ENCODE measurements at regions not wholly inside any gene's neighbourhood (a gene's known extent, or its start where the extent isn't known, plus 50 kb on each side); places are given as distances from the start of the nearest gene placed in this dataset.

DNA sequence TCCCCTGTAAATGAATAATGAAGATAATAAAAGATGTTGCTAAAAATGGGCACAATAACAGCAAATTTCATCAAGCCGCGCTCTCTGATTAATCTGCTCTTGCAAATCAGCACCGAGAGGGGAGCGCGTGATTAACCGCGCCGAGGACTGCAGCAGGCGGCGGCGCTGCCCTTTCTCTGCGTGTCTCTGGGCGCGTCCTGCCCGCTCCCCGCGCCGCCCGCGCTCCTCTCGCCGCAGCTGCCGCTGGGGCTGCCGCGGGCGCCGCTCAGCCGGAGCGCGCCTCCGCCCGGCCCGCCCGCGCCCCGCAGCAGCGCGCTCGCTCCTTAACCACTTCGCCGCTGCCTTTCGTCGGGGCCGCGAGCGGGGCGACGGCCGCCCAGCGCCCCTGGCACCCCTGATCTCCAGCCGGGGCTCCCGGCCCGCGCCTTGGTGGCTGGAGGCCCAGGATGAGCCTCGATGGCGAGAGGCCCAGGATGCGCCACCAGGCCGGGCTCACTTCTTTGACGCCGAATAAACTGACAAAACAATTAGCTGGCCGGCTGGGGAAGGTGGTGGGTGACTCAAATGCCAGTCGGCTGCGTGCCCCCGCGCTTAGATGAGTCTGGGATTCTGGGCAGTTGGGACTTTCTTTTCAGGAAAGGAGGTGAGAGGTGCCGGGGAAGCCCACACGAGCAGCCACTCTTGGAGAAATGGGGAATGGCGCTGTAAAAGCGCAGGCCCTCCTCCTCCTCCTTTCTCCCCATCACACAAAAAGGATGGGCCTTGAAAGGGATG, 221.4 kb upstream of the PKN2 start:
- peaks cover 3% of the 10 kb centered on the region for H3K9me3 Mint-ChIP-seq
- H3K4me3 Mint-ChIP-seq: peak overlapping the region; percentile 86
- TF ChIP-seq, protein P1, sequence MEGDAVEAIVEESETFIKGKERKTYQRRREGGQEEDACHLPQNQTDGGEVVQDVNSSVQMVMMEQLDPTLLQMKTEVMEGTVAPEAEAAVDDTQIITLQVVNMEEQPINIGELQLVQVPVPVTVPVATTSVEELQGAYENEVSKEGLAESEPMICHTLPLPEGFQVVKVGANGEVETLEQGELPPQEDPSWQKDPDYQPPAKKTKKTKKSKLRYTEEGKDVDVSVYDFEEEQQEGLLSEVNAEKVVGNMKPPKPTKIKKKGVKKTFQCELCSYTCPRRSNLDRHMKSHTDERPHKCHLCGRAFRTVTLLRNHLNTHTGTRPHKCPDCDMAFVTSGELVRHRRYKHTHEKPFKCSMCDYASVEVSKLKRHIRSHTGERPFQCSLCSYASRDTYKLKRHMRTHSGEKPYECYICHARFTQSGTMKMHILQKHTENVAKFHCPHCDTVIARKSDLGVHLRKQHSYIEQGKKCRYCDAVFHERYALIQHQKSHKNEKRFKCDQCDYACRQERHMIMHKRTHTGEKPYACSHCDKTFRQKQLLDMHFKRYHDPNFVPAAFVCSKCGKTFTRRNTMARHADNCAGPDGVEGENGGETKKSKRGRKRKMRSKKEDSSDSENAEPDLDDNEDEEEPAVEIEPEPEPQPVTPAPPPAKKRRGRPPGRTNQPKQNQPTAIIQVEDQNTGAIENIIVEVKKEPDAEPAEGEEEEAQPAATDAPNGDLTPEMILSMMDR (conservative IDR thresholded peaks at IDR 0.05): no peak
- H3K27ac Mint-ChIP-seq (ENCODE audit: unreplicated experiment): peak overlapping the region; percentile 85
- H3K27me3 Mint-ChIP-seq (ENCODE audit: low read depth): peaks cover 7% of the 10 kb centered on the region
- DNase-seq (ENCODE audit: low read depth, low spot score): peak; percentile 31
- peaks cover 21% of the 10 kb centered on the region for H3K4me1 Mint-ChIP-seq
- peaks cover 2% of the 10 kb centered on the region for H3K36me3 Mint-ChIP-seq (ENCODE audit: low read depth)

- peaks cover 3% of the 10 kb centered on the region for H3K9me3 Mint-ChIP-seq
- H3K36me3 Mint-ChIP-seq (ENCODE audit: low read depth): peaks cover 3% of the 10 kb centered on the region
- no peak for DNase-seq (ENCODE audit: low read depth, low spot score)
- no peak overlapping the region for H3K27ac Mint-ChIP-seq (ENCODE audit: unreplicated experiment)
- H3K4me3 Mint-ChIP-seq: peak overlapping the region; percentile 86
- TF ChIP-seq, protein P1 (conservative IDR thresholded peaks at IDR 0.05): no peak
- H3K27me3 Mint-ChIP-seq (ENCODE audit: low read depth): peaks cover 7% of the 10 kb centered on the region
- peaks cover 21% of the 10 kb centered on the region for H3K4me1 Mint-ChIP-seq
Observed at GRCh38 chr1:88463401-88463985, 220.6 kb upstream of the PKN2 start.

GRCh38 chr1:88466011-88466410, 218.1 kb upstream of the PKN2 start:
- peaks cover 3% of the 10 kb centered on the region for H3K9me3 Mint-ChIP-seq
- TF ChIP-seq, protein P1 (conservative IDR thresholded peaks at IDR 0.05): no peak
- no peak overlapping the region for H3K27ac Mint-ChIP-seq (ENCODE audit: unreplicated experiment)
- peaks cover 3% of the 10 kb centered on the region for H3K36me3 Mint-ChIP-seq (ENCODE audit: low read depth)
- no peak for DNase-seq (ENCODE audit: low read depth, low spot score)
- peaks cover 21% of the 10 kb centered on the region for H3K4me1 Mint-ChIP-seq
- no peak overlapping the region for H3K4me3 Mint-ChIP-seq
- peaks cover 5% of the 10 kb centered on the region for H3K27me3 Mint-ChIP-seq (ENCODE audit: low read depth)

GRCh38 chr1:88466899-88467580, 217.0 kb upstream of the PKN2 start:
- peaks cover 2% of the 10 kb centered on the region for H3K27me3 Mint-ChIP-seq (ENCODE audit: low read depth)
- TF ChIP-seq, protein P1 (conservative IDR thresholded peaks at IDR 0.05): no peak
- H3K27ac Mint-ChIP-seq (ENCODE audit: unreplicated experiment): no peak overlapping the region

GRCh38 chr1:88472298-88472697, 211.8 kb upstream of the PKN2 start:
- Mint-ChIP-seq H3K9me3 (peaks cover 3% of the 10 kb centered on the region), H3K4me3 (no peak overlapping the region), H3K27me3 (ENCODE audit: low read depth) (no peaks in the 10 kb centered on the region), H3K27ac (ENCODE audit: unreplicated experiment) (no peak overlapping the region), H3K36me3 (ENCODE audit: low read depth) (peaks cover 3% of the 10 kb centered on the region), H3K4me1 (peaks cover 1% of the 10 kb centered on the region)
- TF ChIP-seq, protein P1 (conservative IDR thresholded peaks at IDR 0.05): no peak
- no peak for DNase-seq (ENCODE audit: low read depth, low spot score)

More at GRCh38 chr1:88466899-88467580, 217.0 kb upstream of the PKN2 start:
- no peak overlapping the region for H3K4me3 Mint-ChIP-seq
- H3K36me3 Mint-ChIP-seq (ENCODE audit: low read depth): peaks cover 3% of the 10 kb centered on the region
- peaks cover 3% of the 10 kb centered on the region for H3K9me3 Mint-ChIP-seq
- H3K4me1 Mint-ChIP-seq: peaks cover 20% of the 10 kb centered on the region
- DNase-seq (ENCODE audit: low read depth, low spot score): no peak
